HFFc6 (cell line): ENCODE measurements at regions not wholly inside any gene's neighbourhood (a gene's known extent, or its start where the extent isn't known, plus 50 kb on each side); places are given as distances from the start of the nearest gene placed in this dataset.

Source experiments
- DNase-seq: peaks from one replicate; pipeline ENCODE4 v3.0.0-alpha.2; 2018
- H3K27ac Mint-ChIP-seq: 2 replicates; pipeline ENCODE4 v1.8.0; 2020; ENCODE audit warnings: mild to moderate bottlenecking, mixed read lengths
- H3K27me3 Mint-ChIP-seq: 2 replicates; pipeline ENCODE4 v1.8.0; 2021; ENCODE audit warnings: mild to moderate bottlenecking, moderate library complexity, mixed read lengths; ENCODE audit not compliant: insufficient read depth
- H3K36me3 Mint-ChIP-seq: 2 replicates; pipeline ENCODE4 v1.8.0; 2021; ENCODE audit warnings: low read depth, mixed read lengths
- H3K4me1 Mint-ChIP-seq: 2 replicates; pipeline ENCODE4 v1.8.0; 2020; ENCODE audit warnings: low read depth, mixed read lengths
- H3K4me3 Mint-ChIP-seq: 2 replicates; pipeline ENCODE4 v1.8.0; 2020; ENCODE audit warnings: mild to moderate bottlenecking, moderate library complexity, mixed read lengths
- H3K9me3 Mint-ChIP-seq: 2 replicates; pipeline ENCODE4 v1.8.0; 2020; ENCODE audit warnings: mild to moderate bottlenecking, mixed read lengths
- CTCF ChIP-seq: fragments of 200-600 bp; sonication (generic); IDR thresholded peaks from 2 replicates; pipeline ENCODE4 v1.5.0; 2021; ENCODE audit warnings: antibody characterized with exemption, mild to moderate bottlenecking

- Mint-ChIP-seq H3K27me3 (peaks cover 1% of the 10 kb centered on the region; the same call in 1 of the 2 replicates), H3K4me3 (no peak overlapping the region), H3K27ac (no peak overlapping the region), H3K36me3 (peaks cover 7% of the 10 kb centered on the region; the same call in 1 of the 2 replicates), H3K9me3 (no peaks in the 10 kb centered on the region), H3K4me1 (peaks cover 29% of the 10 kb centered on the region)
- DNase-seq = no peak
- TF ChIP-seq CTCF = no peak
These were observed 173.5 kb upstream of the PAPPA start for GRCh38 chr9:115980054-115980453.

GRCh38 chr9:115980502-115980901 is 173.1 kb upstream of the PAPPA start:
- H3K4me1 Mint-ChIP-seq = peaks cover 32% of the 10 kb centered on the region
- H3K27ac Mint-ChIP-seq = no peak overlapping the region
- no peak for TF ChIP-seq CTCF
- peaks cover 1% of the 10 kb centered on the region; the same call in 1 of the 2 replicates for H3K27me3 Mint-ChIP-seq
- H3K9me3 Mint-ChIP-seq = no peaks in the 10 kb centered on the region
- H3K4me3 Mint-ChIP-seq = no peak overlapping the region
- H3K36me3 Mint-ChIP-seq = peaks cover 7% of the 10 kb centered on the region; the same call in 1 of the 2 replicates
- DNase-seq = no peak

DNA sequence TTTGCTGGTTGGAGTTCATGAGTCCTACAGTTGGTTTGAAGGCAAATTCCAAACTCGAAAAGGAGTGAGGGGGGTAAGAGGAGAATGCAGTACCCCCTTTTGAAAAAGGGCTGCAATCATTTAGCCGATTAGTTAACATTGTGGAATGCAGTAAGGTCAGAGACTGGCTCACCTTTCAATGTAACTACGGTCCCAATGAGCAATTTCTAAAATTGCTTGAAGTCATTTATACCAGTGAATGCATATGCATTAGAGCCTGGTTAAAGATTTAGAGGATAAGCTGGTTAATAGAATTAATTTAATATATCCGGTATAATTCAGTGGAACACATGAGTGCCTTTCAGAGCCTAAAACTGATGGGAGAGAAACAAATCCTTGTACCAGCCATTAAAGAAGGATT is 172.6 kb upstream of the PAPPA start:
- H3K4me3 Mint-ChIP-seq = no peak overlapping the region
- H3K27me3 Mint-ChIP-seq = peaks cover 1% of the 10 kb centered on the region; the same call in 1 of the 2 replicates
- no peak for DNase-seq
- H3K36me3 Mint-ChIP-seq = peaks cover 7% of the 10 kb centered on the region; the same call in 1 of the 2 replicates
- peaks cover 36% of the 10 kb centered on the region for H3K4me1 Mint-ChIP-seq
- TF ChIP-seq CTCF = no peak
- H3K9me3 Mint-ChIP-seq = no peaks in the 10 kb centered on the region
- no peak overlapping the region for H3K27ac Mint-ChIP-seq

DNA sequence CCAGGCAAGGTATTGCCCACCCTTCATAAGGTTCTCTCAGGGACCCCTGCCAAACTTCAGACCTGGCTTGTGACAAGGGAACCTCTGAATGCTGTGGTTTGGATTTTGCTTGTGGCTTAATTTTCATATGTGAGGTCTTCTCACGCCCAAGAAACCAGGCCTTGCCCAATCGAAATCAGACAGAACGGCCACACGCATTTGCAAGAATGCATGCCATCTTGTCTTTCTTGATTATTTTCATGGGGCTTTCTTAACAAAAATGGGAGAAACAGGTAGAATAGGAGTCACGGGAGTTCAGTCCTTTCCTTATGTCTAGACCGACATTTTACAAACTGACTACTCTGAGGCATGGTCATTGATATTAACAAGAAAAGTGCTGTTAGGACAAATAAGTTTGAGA is 170.2 kb upstream of the PAPPA start:
- DNase-seq = no peak
- Mint-ChIP-seq H3K27me3 (peaks cover 1% of the 10 kb centered on the region; the same call in 1 of the 2 replicates), H3K4me1 (peaks cover 45% of the 10 kb centered on the region), H3K27ac (no peak overlapping the region), H3K9me3 (no peaks in the 10 kb centered on the region), H3K36me3 (no peaks in the 10 kb centered on the region; the same call in 1 of the 2 replicates), H3K4me3 (no peak overlapping the region)
- no peak for TF ChIP-seq CTCF

DNA sequence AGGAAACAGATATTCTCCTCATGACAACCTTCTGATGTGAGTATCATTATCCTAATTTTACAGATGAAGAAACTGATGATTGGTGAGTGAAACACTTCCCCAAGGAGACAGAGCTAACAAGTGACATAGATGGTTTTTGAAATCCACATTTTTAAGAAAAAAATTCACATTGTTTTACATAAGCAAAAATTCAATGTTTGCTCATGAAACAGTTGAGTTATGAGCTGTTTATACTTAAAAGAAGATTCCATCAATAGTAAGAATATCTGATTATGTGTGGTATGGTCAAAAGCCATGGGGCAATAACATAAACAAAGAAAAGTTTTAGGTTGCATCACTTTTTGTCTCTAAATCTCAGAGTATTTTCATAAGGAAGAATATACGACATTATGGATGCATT is 167.9 kb upstream of the PAPPA start:
- H3K27ac Mint-ChIP-seq = no peak overlapping the region
- peaks cover 1% of the 10 kb centered on the region; the same call in 1 of the 2 replicates for H3K27me3 Mint-ChIP-seq
- no peaks in the 10 kb centered on the region; the same call in 1 of the 2 replicates for H3K36me3 Mint-ChIP-seq
- H3K9me3 Mint-ChIP-seq = no peaks in the 10 kb centered on the region
- H3K4me1 Mint-ChIP-seq = peaks cover 51% of the 10 kb centered on the region
- DNase-seq = no peak
- TF ChIP-seq CTCF = no peak
- no peak overlapping the region for H3K4me3 Mint-ChIP-seq

DNA sequence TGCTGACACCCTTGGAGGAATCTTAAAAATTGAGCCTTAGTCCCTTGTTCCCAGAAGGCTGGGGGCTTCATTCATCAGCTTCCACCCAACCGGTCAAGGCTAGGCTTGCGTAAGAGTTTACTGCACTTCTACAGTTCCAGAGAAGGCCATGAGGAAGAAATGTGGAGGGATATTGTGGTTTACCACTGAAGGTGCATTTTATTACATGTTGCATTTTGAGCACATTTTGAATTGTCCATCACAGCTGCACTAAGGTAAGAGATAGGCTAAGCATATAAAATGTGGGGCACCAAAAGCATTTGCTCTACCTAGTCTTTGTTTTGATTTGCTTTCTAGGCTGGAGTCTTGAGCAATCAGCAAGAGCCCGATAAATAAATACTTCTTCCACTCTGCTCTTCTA is 167.1 kb upstream of the PAPPA start:
- no peak for TF ChIP-seq CTCF
- DNase-seq = no peak
- peaks cover 1% of the 10 kb centered on the region; the same call in 1 of the 2 replicates for H3K27me3 Mint-ChIP-seq
- H3K9me3 Mint-ChIP-seq = no peaks in the 10 kb centered on the region
- no peak overlapping the region for H3K27ac Mint-ChIP-seq
- no peak overlapping the region for H3K4me3 Mint-ChIP-seq
- peaks cover 1% of the 10 kb centered on the region; the same call in 1 of the 2 replicates for H3K36me3 Mint-ChIP-seq
- H3K4me1 Mint-ChIP-seq = peaks cover 49% of the 10 kb centered on the region
